HEK293T (cell line): ENCODE measurements at regions not wholly inside any gene's neighbourhood (a gene's known extent, or its start where the extent isn't known, plus 50 kb on each side); places are given as distances from the start of the nearest gene placed in this dataset.

Experiments
- BHLHE40 ChIP-seq: fragments of 450-650 bp; IDR thresholded peaks from 2 replicates; pipeline ENCODE4 v1.6.1; 2016; ENCODE audit warnings: mild to moderate bottlenecking, moderate library complexity, borderline replicate concordance
- ELF4 ChIP-seq: fragments of 450-650 bp; IDR thresholded peaks from 2 replicates; pipeline ENCODE4 v1.6.1; 2017; ENCODE audit warnings: antibody characterized with exemption
- FOXA1 ChIP-seq: fragments of 450-650 bp; IDR thresholded peaks from 2 replicates; pipeline ENCODE4 v1.6.1; 2016; ENCODE audit warnings: mild to moderate bottlenecking
- FOXK2 ChIP-seq: fragments of 450-650 bp; IDR thresholded peaks from 2 replicates; pipeline ENCODE4 v1.6.1; 2016; ENCODE audit warnings: mild to moderate bottlenecking
- FOXM1 ChIP-seq: fragments of 450-650 bp; IDR thresholded peaks from 2 replicates; pipeline ENCODE4 v1.6.1; 2017; ENCODE audit warnings: mild to moderate bottlenecking, borderline replicate concordance
- LEF1 ChIP-seq: fragments of 450-650 bp; IDR thresholded peaks from 2 replicates; pipeline ENCODE4 v1.6.1; 2017; ENCODE audit warnings: mild to moderate bottlenecking, borderline replicate concordance
- NFRKB ChIP-seq: fragments of 450-650 bp; IDR thresholded peaks from 2 replicates; pipeline ENCODE4 v1.6.1; 2016; ENCODE audit warnings: mild to moderate bottlenecking, moderate library complexity
- PKNOX1 ChIP-seq: fragments of 450-650 bp; IDR thresholded peaks from 2 replicates; pipeline ENCODE4 v1.6.1; 2016
- SP1 ChIP-seq: fragments of 450-650 bp; IDR thresholded peaks from 2 replicates; pipeline ENCODE4 v1.6.1; 2017
- SUZ12 ChIP-seq: fragments of 450-650 bp; IDR thresholded peaks from 2 replicates; pipeline ENCODE4 v1.6.1; 2016; ENCODE audit warnings: mild to moderate bottlenecking
- TARDBP ChIP-seq: fragments of 450-650 bp; IDR thresholded peaks from 2 replicates; pipeline ENCODE4 v1.6.1; 2016
- ZNF384 ChIP-seq: fragments of 450-650 bp; IDR thresholded peaks from 2 replicates; pipeline ENCODE4 v1.6.1; 2016

GRCh38 chr5:56543441-56544388 is 271.6 kb upstream of the MAP3K1 start:
- TF ChIP-seq FOXK2 (no peak), TARDBP (no peak), FOXM1 (no peak), FOXA1 (no peak), ZNF384 (no peak), LEF1 (no peak), SP1 (no peak), BHLHE40 (no peak), NFRKB (no peak), PKNOX1 (no peak), ELF4 (no peak), SUZ12 (no peak)
